AG10803 (cell line): ENCODE measurements at regions not wholly inside any gene's neighbourhood (a gene's known extent, or its start where the extent isn't known, plus 50 kb on each side); places are given as distances from the start of the nearest gene placed in this dataset.

ENCODE experiments used
- DNase-seq: peaks from one replicate; pipeline ENCODE4 v3.0.0; 2010; ENCODE audit warnings: low read depth
- H3K4me3 ChIP-seq: 2 replicates; pipeline ENCODE4 v1.5.1; 2011; ENCODE audit warnings: mild to moderate bottlenecking, low read length, control low read depth
- TF ChIP-seq, protein P1 (sequence below): conservative IDR thresholded peaks from 2 replicates; pipeline ENCODE4 v1.5.1; 2011; ENCODE audit warnings: mild to moderate bottlenecking, low read length, control low read depth, inconsistent platforms

DNA sequence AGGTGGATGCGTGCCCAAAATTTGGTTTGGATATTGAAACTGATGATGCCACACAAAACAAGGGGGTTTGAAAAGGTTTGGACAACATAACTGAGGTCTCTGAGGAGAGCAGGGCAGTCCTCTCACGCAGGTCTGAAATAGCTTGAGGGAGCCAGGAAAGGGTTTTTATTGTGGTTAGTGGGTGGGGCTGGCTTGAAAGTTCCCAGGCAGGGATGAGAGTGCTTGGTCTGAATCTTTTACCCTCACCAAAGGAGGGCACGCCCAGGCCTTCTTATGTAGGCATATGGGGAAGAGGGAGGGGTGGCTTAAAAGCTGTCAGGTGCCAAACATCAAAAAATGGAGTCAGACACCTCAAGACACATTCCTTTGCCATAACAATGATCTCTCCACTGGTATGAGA lies 493.1 kb upstream of the CCDC196 start:
- DNase-seq = no peak
- no peak overlapping the region for H3K4me3 ChIP-seq
- TF ChIP-seq, protein P1, sequence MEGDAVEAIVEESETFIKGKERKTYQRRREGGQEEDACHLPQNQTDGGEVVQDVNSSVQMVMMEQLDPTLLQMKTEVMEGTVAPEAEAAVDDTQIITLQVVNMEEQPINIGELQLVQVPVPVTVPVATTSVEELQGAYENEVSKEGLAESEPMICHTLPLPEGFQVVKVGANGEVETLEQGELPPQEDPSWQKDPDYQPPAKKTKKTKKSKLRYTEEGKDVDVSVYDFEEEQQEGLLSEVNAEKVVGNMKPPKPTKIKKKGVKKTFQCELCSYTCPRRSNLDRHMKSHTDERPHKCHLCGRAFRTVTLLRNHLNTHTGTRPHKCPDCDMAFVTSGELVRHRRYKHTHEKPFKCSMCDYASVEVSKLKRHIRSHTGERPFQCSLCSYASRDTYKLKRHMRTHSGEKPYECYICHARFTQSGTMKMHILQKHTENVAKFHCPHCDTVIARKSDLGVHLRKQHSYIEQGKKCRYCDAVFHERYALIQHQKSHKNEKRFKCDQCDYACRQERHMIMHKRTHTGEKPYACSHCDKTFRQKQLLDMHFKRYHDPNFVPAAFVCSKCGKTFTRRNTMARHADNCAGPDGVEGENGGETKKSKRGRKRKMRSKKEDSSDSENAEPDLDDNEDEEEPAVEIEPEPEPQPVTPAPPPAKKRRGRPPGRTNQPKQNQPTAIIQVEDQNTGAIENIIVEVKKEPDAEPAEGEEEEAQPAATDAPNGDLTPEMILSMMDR = no peak

DNA sequence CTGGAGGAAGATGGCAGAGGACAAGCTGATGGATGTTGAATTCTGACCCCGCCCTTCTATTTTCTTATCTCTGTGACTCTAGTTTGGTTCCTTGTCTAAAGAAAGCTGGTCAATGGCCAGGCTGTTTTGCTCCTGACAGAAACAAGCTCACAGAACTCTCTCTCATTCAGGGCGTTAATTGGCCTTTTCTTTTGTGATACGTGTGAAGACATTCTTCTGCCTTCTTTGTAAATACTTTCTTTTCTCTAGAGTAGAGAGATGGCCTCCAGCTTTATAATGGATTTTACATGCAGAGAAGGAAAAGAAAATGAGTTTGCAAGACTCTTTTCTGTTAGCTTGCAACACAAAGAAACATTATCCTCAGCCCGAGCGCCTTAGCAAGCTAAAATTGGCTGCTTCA lies 492.2 kb upstream of the CCDC196 start:
- no peak overlapping the region for H3K4me3 ChIP-seq
- no peak for DNase-seq
- TF ChIP-seq, protein P1 = no peak

DNA sequence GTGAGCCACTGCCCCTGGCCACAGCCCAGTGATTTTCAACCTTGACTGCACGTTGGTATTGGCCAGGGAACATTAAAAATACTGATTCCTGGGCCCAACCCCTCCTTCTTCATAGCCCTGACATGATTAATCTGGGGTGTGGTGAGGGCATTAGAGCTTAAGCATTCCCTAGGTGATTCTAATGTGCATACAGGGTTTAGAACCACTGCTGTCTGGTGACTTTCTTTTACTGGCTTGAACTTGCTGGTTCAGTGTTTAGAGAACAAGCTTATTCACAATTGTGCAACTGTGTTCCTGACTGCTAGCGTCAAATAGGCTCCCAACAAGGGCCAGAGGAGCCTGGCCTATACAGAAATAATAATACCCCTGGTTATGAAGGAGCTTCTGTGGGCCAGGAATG lies 488.8 kb upstream of the CCDC196 start:
- no peak overlapping the region for H3K4me3 ChIP-seq
- TF ChIP-seq, protein P1 = no peak
- no peak for DNase-seq

DNA sequence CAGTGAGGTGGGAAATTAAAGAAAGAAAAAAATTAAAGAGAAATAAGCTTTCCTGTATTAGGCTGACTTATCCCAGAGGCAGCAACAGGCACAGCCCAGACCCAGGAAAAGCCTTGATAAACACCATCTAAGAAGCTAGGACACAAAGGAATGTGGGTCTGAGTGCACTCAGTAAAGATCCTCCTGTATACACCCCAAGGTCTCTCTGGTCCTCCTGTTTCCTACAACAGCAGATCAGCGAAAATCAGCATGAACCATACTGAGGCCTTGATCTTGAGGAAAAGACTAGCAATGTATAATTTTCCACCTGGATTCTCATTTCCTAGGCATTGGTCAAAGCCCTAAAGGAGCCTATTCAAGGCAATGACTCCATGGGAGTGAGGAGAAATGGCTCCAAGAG lies 486.3 kb upstream of the CCDC196 start:
- no peak overlapping the region for H3K4me3 ChIP-seq
- no peak for DNase-seq
- TF ChIP-seq, protein P1 = no peak

DNA sequence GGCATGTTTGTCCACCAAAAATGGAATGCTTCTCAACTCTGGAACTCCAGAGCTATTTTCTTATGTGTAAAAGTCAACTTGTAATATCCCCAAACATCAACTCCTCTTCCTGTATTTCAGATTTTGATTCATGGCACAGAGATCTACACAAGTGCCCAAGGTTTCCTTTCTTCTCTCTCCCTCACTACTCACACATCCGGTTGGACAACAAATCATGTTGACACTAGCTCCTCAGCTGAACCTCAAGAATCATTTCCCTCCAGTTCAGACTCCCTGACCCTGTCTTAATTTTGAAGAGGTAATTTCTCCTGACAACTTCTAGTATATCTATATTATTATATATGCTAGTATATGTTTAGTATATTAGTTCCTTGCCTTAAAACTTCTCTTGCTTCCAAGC lies 485.4 kb upstream of the CCDC196 start:
- TF ChIP-seq, protein P1 = no peak
- DNase-seq = no peak
- H3K4me3 ChIP-seq = no peak overlapping the region

DNA sequence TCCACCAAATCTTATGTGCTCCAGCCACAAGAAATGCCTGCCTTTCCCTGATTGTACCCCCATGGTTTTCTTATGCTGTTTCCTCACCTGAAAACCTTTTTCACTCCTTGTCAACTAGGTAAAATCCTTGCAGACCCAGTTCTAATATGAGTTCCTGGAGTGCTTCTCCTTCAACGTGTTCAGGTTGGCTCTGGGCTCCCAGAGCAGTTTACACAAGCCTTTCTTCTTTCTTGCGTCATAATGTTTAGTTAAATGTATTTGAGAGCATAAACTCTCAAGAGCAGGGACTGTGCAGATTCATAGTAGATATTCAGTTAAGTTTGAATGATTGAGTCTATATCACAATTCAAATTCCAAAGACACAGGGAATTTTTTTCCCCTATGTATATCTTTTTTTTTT lies 484.8 kb upstream of the CCDC196 start:
- TF ChIP-seq, protein P1 = no peak
- no peak overlapping the region for H3K4me3 ChIP-seq
- no peak for DNase-seq

DNA sequence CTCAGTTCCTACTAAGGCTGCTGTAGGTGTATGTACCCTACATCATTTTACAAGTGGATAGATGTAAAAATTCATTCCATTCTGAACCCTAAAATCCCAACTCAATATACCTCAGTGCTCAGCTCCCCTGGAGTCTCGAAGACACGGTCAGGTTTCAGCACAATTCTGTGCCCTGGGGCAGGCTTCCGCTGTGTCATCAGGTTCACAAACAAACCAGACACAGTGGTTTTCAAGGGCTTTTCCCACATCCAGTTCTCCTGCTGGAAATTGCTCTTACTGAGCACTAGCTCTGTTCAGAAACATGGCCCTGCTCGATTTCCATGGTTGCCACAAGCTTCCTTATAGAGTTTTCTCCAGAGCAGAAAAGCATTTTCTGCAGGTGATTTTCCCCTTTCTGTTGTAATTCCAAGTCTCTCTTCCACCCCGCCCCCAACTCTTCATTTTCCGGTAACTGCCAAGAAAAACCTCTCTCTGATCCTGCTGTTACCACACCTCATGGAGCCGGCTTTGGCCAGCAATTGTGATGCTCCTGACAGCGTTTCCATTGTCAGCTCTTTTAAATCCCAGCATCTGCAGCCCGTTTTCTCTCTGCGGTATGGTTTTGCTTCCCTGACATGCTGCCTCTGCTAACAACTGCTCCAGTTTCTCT lies 483.0 kb upstream of the CCDC196 start:
- TF ChIP-seq, protein P1 = no peak
- no peak for DNase-seq
- no peak overlapping the region for H3K4me3 ChIP-seq
